Keratinocyte (primary cell): ENCODE measurements at regions not wholly inside any gene's neighbourhood (a gene's known extent, or its start where the extent isn't known, plus 50 kb on each side); places are given as distances from the start of the nearest gene placed in this dataset.
"Not testable (repeated sequence)": the region's sequence is repeated elsewhere in the genome, so short reads cannot be mapped to it uniquely, and the experiment has no call there.

Experiments used
- DNase-seq: peaks from one replicate; pipeline ENCODE4 v3.0.0-alpha.2; 2011; ENCODE audit warnings: low read depth, missing footprints, low spot score
- FAIRE-seq: peaks from 2 replicates; lab custom pipeline; 2011; peaks lifted over from hg19 to GRCh38; lab: Jason Lieb, UNC
- H2AFZ ChIP-seq: 2 replicates; pipeline ENCODE4 v1.6.0; 2012; ENCODE audit warnings: low read length, control low read depth, inconsistent platforms; ENCODE audit not compliant: control insufficient read depth
- H3K27ac ChIP-seq: 2 replicates; pipeline ENCODE4 v1.5.1; 2011; ENCODE audit warnings: low read length; ENCODE audit not compliant: control insufficient read depth, insufficient read depth
- H3K27me3 ChIP-seq: 3 replicates; pipeline ENCODE4 v1.6.0; 2011; ENCODE audit warnings: low read length; ENCODE audit not compliant: control insufficient read depth, insufficient read depth; ENCODE audit errors: extremely low read depth
- H3K36me3 ChIP-seq, 2 experiments: 2 replicates in 1 of 2; 3 replicates in 1 of 2; pipeline ENCODE4 v1.5.1; 2011; ENCODE audit warnings: low read length in 2 of 2, mild to moderate bottlenecking in 1 of 2; ENCODE audit not compliant: control insufficient read depth in 2 of 2, insufficient read depth in 2 of 2; ENCODE audit errors: extremely low read depth in 1 of 2
- H3K4me1 ChIP-seq: 3 replicates; pipeline ENCODE4 v1.5.1; 2011; ENCODE audit warnings: low read length; ENCODE audit not compliant: control insufficient read depth, insufficient read depth; ENCODE audit errors: extremely low read depth
- H3K4me2 ChIP-seq: 3 replicates; pipeline ENCODE4 v1.6.0; 2011; ENCODE audit warnings: low read depth, low read length; ENCODE audit not compliant: control insufficient read depth, insufficient read depth; ENCODE audit errors: extremely low read depth
- H3K4me3 ChIP-seq, 3 experiments: fragments of 200-600 bp in 1 of 3; sonication (generic) in 1 of 3; 2 replicates in 2 of 3; 3 replicates in 1 of 3; pipeline ENCODE4 v1.5.1; 2011 to 2016; ENCODE audit warnings: low read length in 3 of 3, mild to moderate bottlenecking in 3 of 3, control low read depth in 2 of 3, inconsistent platforms in 1 of 3, low read depth in 1 of 3, mixed read lengths in 1 of 3, mixed run types in 1 of 3, moderate library complexity in 1 of 3; ENCODE audit not compliant: control insufficient read depth in 2 of 3, insufficient read depth in 2 of 3; ENCODE audit errors: extremely low read depth in 1 of 3
- H3K79me2 ChIP-seq: 2 replicates; pipeline ENCODE4 v1.6.0; 2012; ENCODE audit warnings: low read length; ENCODE audit not compliant: control insufficient read depth, insufficient read depth
- H3K9ac ChIP-seq: 3 replicates; pipeline ENCODE4 v1.6.0; 2011; ENCODE audit warnings: low read length; ENCODE audit not compliant: control insufficient read depth, insufficient read depth; ENCODE audit errors: extremely low read depth
- H3K9me1 ChIP-seq: 3 replicates; pipeline ENCODE4 v1.6.0; 2011; ENCODE audit warnings: low read length; ENCODE audit not compliant: control insufficient read depth, insufficient read depth; ENCODE audit errors: extremely low read depth
- H3K9me3 ChIP-seq: 2 replicates; pipeline ENCODE4 v1.5.1; 2012; ENCODE audit warnings: low read depth, low read length; ENCODE audit not compliant: control insufficient read depth
- H4K20me1 ChIP-seq: 3 replicates; pipeline ENCODE4 v1.6.0; 2011; ENCODE audit warnings: low read length; ENCODE audit not compliant: control insufficient read depth, insufficient read depth; ENCODE audit errors: extremely low read depth
- EZH2 ChIP-seq: IDR thresholded peaks from one replicate; pipeline ENCODE4 v1.6.1; 2012; ENCODE audit warnings: inconsistent platforms, mild to moderate bottlenecking, low read length, moderate library complexity
- dilution Hi-C: fragments of 300-500 bp; cut with MboI; formaldehyde crosslinking; loops from one replicate; pipeline ENCODE4 v1.7.0; 2020; ENCODE audit warnings: low sequenced_read_pairs; ENCODE audit not compliant: extremely low pct_ligation_motif_present
- TF ChIP-seq, protein P1 (sequence below), 3 experiments: IDR thresholded peaks in 1 of 3; conservative IDR thresholded peaks in 1 of 3; optimal IDR thresholded peaks in 1 of 3; 2 replicates in 2 of 3; 3 replicates in 1 of 3; pipeline versions ENCODE3 to v1.5.1; 2011; ENCODE audit warnings: low read length in 3 of 3, mild to moderate bottlenecking in 3 of 3, moderate library complexity in 2 of 3, control low read depth in 1 of 3, inconsistent platforms in 1 of 3; ENCODE audit not compliant: insufficient read depth in 2 of 3; ENCODE audit errors: extremely low read depth in 1 of 3

- Histone ChIP-seq H3K9me3 (no peaks in the 10 kb centered on the region), H3K9ac (no peak overlapping the region), H2AFZ (no peak overlapping the region), H4K20me1 (no peaks in the 10 kb centered on the region), H3K79me2 (no peaks in the 10 kb centered on the region), H3K27ac (no peak overlapping the region), H3K9me1 (no peaks in the 10 kb centered on the region), H3K4me2 (no peak overlapping the region), H3K27me3 (no peaks in the 10 kb centered on the region), H3K36me3 (no peaks in the 10 kb centered on the region), H3K4me3 (no peak overlapping the region), H3K4me1 (no peaks in the 10 kb centered on the region)
- dilution Hi-C loops: no loop called here
- FAIRE-seq (no peak), DNase-seq (no peak)
- no peak for TF ChIP-seq EZH2
- TF ChIP-seq, protein P1, sequence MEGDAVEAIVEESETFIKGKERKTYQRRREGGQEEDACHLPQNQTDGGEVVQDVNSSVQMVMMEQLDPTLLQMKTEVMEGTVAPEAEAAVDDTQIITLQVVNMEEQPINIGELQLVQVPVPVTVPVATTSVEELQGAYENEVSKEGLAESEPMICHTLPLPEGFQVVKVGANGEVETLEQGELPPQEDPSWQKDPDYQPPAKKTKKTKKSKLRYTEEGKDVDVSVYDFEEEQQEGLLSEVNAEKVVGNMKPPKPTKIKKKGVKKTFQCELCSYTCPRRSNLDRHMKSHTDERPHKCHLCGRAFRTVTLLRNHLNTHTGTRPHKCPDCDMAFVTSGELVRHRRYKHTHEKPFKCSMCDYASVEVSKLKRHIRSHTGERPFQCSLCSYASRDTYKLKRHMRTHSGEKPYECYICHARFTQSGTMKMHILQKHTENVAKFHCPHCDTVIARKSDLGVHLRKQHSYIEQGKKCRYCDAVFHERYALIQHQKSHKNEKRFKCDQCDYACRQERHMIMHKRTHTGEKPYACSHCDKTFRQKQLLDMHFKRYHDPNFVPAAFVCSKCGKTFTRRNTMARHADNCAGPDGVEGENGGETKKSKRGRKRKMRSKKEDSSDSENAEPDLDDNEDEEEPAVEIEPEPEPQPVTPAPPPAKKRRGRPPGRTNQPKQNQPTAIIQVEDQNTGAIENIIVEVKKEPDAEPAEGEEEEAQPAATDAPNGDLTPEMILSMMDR (optimal IDR thresholded peaks at IDR 0.05 in 1 of 3, IDR thresholded peaks at IDR 0.05 in 1 of 3, conservative IDR thresholded peaks at IDR 0.05 in 1 of 3; ENCODE audit: extremely low read depth in 1 of 3, insufficient read depth in 2 of 3, low read length in 3 of 3): no peak
These were observed 293.7 kb upstream of the POM121L12 start for GRCh38 chr7:52741670-52742290.

DNA sequence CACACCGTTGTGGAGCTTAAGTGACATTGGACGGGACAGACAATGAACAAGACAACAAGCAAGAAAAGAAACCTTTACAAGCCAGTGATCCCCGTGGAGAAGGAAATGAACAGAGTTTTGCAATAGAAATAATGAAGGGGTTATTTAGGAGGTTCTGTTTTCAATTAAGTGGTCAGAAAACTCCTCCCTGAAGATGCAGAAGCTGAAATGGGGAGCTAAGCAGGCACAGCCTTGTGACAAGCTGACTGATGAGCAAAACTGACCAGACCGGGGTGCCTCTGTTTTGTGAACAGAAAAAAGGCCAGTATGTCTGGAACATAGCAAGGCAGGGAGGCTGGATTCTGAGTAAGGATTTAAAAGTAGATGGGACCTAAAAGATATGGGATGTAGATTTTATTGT lies 299.8 kb upstream of the POM121L12 start:
- Histone ChIP-seq H3K4me2 (no peak overlapping the region), H3K36me3 (no peaks in the 10 kb centered on the region), H3K9me1 (no peaks in the 10 kb centered on the region), H3K79me2 (no peaks in the 10 kb centered on the region), H3K27me3 (no peaks in the 10 kb centered on the region), H2AFZ (no peak overlapping the region), H3K9me3 (no peaks in the 10 kb centered on the region), H3K4me3 (no peak overlapping the region), H3K9ac (no peak overlapping the region), H4K20me1 (no peaks in the 10 kb centered on the region), H3K27ac (no peak overlapping the region), H3K4me1 (no peaks in the 10 kb centered on the region)
- dilution Hi-C loops: no loop called here
- FAIRE-seq: no peak
- DNase-seq: no peak
- no peak for TF ChIP-seq EZH2
- TF ChIP-seq, protein P1 (optimal IDR thresholded peaks at IDR 0.05 in 1 of 3, IDR thresholded peaks at IDR 0.05 in 1 of 3, conservative IDR thresholded peaks at IDR 0.05 in 1 of 3; ENCODE audit: extremely low read depth in 1 of 3, insufficient read depth in 2 of 3, low read length in 3 of 3): no peak

DNA sequence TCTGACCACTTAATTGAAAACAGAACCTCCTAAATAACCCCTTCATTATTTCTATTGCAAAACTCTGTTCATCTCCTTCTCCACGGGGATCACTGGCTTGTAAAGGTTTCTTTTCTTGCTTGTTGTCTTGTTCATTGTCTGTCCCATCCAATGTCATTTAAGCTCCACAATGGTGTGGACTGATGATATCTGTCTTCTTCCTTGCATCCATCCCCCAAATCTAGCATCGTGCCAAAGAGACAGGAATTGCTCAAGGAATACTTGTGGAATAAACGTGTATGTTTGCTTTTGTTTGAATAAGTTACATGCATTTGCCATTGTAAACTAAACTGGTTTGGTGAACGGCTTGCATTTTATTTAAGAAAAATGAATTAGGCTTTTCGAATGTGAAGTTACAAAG lies 306.8 kb upstream of the POM121L12 start:
- dilution Hi-C loops, DNase-seq: not testable (repeated sequence)

More for the DNA sequence above, 306.8 kb upstream of the POM121L12 start:
- not testable (repeated sequence) for H3K27ac ChIP-seq, H2AFZ ChIP-seq, H3K4me2 ChIP-seq, H3K9me3 ChIP-seq, H3K4me1 ChIP-seq, H3K9ac ChIP-seq, FAIRE-seq, H3K9me1 ChIP-seq, H3K27me3 ChIP-seq, H4K20me1 ChIP-seq, H3K36me3 ChIP-seq, H3K79me2 ChIP-seq, H3K4me3 ChIP-seq
